GM19395 (cell line): ENCODE measurements at regions not wholly inside any gene's neighbourhood (a gene's known extent, or its start where the extent isn't known, plus 50 kb on each side); places are given as distances from the start of the nearest gene placed in this dataset.
A peak's percentile ranks its signal among the peaks of the same experiment; 100 is the strongest.
"Not testable (repeated sequence)": the region's sequence is repeated elsewhere in the genome, so short reads cannot be mapped to it uniquely, and the experiment has no call there.

Source experiments
- ATAC-seq: cut with Tn5 transposase; IDR thresholded peaks from one replicate; pipeline ENCODE4 v1.9.1; 2021; ENCODE audit warnings: mild to moderate bottlenecking, moderate library complexity; ENCODE audit not compliant: unreplicated experiment

DNA sequence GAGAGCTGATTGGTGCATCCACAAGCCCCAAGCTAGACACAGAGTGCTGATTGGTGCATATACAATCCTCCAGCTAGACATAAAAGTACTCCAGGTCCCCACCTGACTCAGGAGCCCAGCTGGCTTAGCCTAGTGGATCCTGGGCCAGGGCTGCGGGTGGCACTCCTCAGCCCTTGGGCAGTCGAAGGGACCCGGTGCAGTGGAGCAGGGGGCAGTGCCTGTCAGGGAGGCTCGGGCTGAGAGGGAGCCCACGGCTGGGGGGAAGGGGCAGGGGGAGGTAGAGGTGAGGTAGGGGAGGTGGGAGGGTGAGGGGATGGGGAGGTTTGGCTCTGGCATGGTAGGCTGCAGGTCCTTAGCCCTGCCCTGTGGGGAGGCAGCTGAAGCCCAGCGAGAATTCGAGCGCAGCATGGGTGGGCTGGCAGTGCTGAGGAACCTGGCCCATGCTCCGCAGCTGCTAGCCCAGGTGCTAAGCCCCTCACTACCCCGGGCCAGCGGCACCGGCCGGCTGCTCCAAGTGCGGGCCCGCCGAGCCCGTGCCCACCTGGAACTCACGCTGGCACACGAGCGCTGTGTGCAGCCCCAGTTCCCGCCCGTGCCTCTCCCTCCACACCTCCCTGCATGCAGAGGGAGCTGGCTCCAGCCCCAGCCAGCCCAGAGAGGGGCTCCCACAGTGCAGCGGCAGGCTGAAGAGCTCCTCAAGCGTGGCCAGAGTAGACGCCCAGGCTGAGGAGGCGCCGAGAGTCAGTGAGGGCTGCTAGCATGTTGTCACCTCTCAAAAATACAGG lies 742.8 kb downstream of the FAM181B start:
- no peak for ATAC-seq

DNA sequence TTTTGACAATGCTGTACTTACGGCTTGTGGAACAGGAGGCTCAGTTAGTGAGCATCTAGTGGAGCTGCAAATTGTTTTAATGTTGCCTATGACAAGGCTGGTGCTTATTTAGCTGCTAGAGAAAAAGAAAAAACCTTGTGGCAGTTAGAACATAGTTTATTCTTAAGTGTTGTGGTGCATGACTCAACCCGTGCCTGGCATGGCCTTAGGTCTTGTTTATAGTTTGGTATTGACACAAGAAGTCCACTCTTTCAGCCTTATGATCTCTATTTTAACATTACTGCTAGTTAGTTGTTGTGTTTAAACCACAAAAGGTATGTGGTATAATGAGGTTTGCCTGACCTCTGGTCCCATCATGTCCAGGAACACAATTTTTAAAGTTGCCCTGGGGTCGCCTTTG lies 744.6 kb downstream of the FAM181B start:
- no peak for ATAC-seq

DNA sequence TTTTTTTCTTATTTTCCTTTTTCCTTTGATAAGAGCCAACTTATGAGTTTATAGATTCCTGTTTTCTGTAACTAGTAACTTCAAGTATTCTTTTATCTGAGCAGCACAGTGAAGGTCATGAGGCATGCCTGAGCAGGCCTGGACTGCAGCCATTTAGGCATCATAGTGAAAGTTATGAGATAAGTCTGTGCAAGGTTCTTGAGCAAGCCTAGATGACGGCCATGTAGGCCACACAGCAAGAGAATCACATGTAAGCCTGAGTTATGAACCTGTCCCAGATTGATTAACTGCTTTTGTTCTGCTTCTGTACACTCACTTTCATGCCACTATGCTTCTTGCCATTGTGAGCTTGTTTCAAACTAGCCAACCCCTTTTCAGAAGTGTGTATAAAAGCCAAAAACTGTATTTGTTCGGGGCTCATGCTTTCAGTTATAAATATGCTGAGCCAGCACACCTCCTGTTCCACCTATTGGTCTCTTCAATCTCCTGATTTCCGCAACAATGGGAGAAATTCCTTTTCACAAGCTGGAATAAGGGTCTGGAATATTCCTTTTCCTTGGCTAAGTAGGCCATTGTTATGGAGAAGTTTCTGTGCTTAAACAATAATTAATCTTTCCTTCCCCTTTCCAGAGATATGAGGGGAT lies 745.7 kb downstream of the FAM181B start:
- peak; percentile 55 for ATAC-seq

DNA sequence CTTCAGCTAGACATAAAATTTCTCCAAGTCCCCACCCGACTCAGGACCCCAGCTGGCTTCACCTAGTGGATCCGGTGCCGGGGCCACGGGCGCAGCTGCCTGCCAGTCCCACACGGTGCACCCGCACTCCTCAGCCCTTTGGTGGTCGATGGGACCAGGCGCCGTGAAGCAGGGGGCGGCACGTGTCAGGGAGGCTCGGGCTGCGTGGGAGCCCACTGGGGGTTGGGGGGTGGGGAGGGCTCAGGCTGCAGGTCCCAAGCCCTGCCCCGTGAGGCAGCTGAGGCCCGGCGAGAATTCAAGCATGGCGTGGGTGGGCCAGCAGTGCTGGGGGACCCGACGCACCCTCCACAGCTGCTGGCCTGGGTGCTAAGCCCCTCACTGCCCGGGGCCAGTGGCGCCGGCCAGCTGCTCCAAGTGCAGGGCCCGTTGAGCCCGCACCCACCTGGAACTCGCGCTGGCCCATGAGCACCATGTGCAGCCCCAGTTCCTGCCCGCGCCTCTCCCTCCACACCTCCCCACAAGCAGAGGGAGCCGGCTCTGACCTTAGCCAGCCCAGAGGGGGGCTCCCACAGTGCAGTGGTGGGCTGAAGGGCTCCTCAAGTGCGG lies 747.0 kb downstream of the FAM181B start:
- no peak for ATAC-seq

DNA sequence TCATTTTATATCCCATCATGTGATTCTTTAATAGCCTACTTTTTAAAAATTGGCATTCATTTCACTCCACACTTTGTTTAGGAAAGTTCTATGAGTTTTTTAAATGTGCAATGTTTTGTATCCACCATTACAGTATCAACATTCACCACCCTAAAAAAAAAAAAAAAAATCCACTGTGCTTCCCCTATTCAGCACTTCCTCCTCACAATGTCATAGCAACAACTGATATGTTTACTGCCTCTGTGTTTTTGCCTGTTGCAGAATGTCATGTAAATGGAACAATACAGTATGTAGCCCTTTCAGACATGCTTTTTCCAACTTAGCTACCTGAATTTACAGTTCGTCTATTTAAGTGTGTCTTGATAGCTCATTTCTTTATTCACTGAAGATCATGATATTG lies 754.2 kb downstream of the FAM181B start:
- ATAC-seq, result no peak

DNA sequence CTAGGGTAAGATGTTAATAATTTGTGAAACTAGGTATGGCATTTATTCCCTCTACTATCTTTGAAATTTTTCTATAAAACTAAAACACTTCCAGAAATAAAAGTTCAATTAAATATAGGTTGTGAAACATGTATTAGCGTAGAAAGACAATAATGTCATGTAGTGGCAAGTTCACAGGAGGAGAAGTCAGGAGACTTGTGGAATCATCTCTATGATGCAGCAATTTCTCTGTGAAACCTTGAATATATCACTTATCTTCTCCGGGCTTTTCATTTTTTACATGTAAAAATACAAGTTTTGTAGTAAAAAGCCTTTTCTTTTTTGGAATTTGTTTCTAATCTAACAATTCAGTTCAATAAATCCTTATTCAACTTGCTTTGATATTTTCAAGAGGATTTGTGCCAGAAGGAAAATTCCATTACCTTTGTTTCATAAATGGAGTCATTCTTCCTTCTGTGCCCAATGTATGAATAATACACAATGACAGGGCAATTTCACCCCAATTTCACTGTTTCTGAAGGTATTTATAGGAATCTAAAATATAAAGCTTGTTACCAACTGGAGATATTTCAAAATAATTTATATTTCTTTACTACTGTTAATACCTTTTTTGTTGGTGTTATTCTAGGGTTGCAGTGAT lies 758.3 kb downstream of the FAM181B start:
- ATAC-seq, result no peak

DNA sequence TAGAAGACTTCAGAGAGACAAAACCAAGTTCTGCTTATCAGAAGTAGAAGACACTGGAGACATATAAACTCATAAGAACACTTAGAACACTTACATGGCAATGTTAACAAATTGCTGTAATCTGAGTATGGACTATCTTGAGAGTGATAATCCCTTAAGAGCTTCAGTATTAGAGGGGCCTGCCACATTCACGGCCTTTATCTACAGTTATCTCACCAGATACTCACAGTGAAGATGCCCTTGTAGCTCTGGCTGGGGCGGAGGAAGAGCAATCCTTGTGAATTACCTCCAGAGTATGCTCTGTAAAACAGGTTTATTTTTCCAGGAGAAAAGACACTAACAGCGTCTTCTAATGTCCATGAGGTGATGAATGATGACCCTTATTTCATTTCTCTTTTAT lies 762.8 kb downstream of the FAM181B start:
- no peak for ATAC-seq

DNA sequence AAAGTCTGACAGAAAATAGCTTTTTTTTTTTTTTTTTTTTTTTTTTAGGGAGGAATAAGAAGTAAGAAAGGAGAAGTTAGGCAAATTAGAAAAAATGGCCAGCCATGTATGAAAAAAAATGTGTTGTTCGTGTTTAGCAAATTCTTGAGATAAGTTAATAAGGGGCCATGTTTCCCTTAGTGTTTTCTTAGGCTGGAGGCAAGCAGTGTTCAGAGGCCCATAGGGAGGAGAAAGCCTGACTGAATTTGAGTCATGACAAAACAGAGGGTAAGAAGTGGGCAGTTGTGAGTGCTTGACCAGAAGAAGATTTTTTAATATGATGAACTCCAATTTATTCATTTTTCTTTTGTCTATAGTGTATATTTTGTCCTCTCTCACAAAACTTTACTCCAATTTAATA lies 766.4 kb downstream of the FAM181B start:
- no peak for ATAC-seq

DNA sequence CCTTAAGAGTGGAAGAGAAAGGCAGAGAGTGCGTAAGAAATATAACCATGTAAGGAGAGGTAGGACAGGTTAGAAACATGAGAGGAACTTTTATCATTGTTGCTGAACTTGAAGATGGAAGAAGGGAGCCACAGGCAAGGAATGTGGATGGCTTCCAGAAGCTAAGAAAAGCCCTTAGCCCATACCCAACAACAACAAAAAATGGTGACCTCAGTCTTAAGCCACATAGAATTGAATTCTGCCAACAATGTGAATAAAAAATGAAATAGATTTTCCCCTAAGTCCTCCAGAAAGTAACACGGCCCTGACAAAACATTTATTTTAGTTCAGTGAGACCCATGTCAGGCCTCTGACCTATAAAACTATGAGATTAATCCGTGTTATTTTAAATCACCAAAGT lies 767.3 kb downstream of the FAM181B start:
- ATAC-seq, result no peak

DNA sequence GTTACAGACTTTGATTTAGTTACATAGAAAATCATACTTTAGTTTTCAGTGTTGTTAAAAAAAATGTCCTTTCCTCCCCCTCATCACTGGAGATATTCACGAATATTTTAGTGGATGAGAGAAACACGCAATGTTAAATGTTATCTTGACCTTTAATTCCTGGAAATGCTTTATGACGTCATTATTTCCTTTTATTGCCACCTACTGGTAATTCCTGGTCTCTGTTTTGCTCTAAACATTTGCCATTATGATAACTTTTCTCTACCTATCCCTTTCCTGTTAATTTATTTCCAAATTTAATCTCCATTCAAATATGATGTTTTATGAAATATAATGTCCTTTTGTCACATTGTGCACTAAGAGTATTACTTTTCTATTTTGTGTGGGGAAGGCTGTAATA lies 770.6 kb downstream of the FAM181B start:
- ATAC-seq, result no peak

DNA sequence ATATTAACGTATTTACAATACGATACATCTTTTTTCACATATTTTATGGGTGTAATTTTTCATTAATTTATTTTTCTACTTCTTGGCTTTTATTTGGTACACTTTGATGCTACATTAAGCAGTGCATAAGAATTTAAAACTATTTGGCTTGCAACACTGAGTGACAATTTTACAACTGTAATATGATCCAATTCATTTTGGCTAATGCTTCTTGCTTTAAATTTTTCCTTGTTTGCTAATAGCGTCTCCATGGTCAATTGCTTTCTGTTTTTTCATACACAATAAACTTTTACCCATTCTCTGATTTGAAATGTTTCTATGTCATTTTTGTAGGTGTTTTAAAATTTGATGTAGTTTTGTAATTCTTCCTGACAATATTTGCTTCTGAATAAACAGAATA lies 773.2 kb downstream of the FAM181B start:
- no peak for ATAC-seq

DNA sequence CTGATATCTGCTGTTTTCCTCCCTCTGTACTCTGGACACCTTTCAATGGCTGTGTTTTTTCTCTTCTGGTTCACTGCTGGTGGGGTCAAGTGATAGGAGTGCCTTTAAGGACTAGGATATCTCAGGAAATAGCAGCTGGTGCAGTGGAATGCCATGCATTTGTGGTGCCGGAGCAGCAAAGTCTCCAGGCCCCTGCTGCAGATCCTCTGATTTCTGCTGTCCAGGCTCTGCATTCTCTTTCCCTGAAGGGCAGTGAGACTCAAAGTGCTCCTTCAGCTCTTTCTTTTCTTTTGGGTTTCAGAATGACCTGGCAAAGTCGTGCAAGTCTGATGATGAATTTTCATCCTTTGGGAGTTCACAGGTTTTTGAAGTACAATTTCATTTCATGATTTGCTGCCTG lies 774.3 kb downstream of the FAM181B start:
- ATAC-seq, result no peak

DNA sequence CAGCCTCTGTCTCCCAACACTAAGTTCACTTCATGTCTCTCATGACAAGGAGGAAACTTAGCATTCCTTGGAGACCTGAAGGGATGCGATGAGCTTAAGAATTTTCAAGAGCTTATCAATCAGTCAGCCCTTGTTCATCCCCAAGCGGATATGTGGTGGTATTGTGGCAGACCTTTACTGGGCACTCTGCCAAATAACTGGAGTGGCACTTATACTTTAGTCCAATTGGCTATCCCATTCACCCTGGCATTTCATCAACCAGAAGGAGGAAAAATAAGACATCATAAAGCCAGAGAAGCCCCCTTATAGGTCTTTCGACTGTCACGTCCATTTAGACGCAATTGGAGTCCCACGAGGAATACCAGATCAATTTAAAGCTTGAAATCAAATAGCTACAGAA lies 779.4 kb downstream of the FAM181B start:
- ATAC-seq, result not testable (repeated sequence)

DNA sequence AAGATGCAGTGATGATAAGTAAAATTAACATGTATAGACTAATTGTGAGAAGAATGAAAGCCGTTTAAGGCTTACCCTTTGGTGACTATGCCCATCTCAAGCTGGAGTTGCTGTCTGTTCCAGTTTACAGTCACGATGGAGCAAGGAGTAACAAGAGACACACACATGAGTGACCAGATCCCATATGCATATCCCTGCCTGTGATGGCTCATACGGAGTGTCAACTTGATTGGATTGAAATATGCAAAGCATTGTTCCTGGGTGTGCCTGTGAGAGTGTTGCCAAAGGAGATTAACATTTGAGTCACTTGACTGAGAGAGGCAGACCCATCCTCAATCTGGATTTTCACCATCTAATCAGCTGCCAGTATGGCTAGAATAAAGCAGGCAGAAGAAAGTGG lies 786.8 kb downstream of the FAM181B start:
- no peak for ATAC-seq

DNA sequence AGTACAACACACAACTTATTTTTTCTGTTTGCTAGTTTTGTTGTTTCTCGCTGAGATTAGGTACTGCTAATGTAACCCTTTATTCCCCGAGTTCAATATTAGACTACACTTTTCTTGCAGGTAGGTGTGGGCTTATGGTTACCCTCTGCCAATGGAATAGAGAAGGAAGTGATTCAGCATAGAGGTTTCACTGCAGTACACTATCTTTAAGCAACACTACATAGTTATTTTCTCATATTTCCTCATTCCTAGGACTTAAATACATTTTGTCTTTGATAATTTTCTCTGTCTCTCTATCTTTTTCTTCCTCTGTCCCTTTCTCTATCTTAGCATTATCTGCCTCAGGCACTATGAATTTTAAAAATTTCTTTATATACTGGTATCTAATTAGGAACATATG lies 791.0 kb downstream of the FAM181B start:
- no peak for ATAC-seq

DNA sequence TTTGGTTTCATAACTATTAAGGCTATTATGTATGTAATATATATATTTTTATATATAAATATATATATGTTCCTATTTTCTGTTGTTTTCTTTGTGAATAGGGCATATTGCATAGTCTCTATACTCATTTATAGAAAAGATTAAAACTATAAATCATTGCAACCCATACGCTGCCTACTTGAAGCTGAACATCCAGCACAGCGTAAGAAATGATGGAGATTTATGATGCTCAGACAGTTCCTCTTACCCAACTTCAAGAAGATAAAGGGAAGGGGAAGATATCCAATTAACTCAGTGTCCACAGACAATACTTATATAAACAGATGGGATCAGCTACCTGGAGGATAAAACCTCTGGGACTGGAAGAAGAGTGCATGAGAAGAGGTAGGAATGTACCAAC lies 791.7 kb downstream of the FAM181B start:
- no peak for ATAC-seq

DNA sequence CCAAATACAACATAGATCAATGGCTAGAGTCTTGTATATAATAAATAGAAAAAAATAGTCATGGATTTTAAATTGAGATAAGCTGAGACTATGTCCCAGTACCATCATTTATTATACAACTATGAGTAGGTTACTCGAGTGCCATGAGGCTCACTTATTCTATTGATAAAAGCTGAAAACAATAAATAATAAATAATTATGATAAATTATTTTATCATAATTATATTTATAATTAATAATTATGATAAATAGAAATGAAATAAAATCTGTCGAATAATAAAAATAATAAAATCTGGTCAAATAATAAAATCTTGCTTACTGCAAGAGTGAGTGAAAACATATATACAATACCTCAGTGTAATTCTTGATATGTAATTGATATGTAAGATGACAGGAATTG lies 801.4 kb downstream of the FAM181B start:
- no peak for ATAC-seq

DNA sequence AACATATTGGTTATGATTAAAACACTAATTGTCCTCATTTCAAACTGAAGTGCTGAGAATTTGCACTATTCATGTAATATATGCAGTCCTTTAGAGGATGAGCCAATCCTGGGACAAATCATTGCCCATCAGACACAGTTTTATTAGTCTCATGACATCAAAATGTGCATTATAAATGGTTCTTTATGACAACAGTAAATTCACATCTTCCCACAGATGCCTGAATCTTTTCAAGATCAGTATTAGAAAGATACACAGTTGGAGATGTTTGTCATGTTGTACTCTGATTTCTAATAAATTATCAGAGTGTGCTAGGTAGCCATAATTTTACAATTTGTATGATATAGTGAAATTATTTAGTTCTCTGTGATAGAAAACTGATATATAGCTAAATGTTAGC lies 813.5 kb downstream of the FAM181B start:
- no peak for ATAC-seq

DNA sequence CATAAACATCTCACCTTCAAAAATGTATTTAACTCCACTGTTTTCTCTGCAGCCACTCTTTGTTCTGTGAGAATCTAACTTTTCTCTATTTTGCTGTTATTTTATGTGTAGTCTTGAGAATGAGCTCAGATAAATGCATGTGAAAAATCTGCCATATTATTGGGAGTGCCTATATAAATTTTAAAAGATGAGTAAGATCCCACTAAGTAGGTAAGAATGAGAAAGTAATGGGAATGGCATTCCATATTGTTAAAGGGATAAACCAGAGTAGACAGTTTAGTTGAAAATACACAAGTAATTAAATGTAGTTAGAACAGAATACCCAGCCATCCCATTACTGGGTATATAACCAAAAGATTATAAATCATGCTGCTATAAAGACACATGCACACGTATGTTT lies 817.2 kb downstream of the FAM181B start:
- no peak for ATAC-seq

DNA sequence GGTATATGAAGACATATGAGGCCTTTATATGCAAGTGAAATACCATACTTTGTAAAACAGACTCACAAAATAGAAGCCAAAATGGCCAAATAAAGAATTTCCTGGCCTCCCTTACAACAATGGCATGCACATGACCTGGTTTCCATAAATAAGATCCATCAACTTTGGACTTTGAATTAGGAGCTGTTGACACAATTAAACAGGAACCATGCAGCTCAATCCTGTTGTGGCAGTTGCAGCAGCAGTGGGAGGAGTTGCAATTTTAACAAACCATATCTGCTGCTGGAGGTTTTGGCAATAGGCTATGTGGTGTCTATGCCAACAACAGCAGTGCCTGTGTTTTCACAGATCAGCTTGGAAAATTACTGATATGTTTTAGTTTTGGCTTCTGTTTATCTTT lies 818.6 kb downstream of the FAM181B start:
- ATAC-seq, result no peak

DNA sequence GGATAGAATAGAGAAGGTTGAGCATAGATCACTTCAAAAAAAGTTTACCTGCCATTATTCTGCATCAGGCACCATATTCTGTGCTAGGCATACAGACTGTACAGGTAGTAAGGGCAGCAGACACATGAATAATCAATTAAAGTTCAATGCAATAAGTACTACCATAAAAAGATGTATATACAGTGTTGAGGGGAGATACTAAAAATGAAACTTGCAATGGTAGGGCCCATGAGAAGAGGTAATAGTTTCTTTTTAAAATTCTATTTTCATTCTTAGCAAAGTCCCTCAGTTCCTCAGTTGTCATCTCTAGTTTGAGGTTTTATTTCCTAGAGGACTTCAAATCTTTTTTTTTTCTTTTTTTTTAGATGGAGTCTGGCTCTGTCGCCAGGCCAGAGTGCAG lies 819.9 kb downstream of the FAM181B start:
- ATAC-seq, result no peak

DNA sequence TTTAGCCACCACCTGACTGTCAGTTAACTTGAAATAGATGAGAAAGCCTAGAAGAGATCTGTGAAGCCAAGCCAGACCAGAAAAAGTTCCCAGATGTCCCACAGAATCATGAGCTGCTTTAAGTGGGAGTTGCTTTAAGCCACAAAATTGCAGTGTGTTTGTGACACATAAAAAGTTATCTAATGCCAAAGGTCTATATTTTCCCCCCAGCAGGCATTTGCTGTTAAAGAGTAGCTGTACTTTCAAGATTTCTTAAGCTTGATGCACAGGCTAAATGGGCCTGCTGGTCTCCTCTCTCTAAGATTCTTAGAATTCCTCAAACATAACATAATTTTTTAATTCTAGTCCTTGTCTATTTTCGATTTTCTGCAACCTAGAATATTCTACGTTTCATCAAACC lies 825.7 kb downstream of the FAM181B start:
- no peak for ATAC-seq
